ENCODE measurements at regions not wholly inside any gene's neighbourhood (a gene's known extent, or its start where the extent isn't known, plus 50 kb on each side); places are given as distances from the start of the nearest gene placed in this dataset.

DNA sequence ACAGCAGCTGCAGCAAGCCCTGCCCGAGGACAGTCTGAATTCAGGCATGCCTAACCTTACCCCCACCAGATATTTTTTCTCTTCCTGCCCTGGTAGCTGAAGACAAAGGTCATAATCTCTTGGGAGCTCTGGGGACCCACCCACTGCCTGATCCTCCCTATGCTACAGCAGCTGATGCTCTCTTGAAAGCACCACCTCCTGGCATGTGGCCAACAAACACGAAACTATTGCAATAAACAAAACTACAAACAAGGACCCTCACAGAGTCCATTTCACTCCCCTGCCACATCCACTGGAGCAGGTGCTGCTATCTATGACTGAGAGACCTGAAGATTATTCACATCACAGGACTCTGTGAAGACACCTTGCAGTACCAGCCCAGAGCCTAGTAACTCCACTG is 238.5 kb upstream of the HS3ST5 start:
- Histone ChIP-seq H3F3A (ENCODE audit: insufficient read depth, low read length) (no peaks in the 10 kb centered on the region), H3K4me3 (ENCODE audit: low read depth, low read length, poor library complexity, severe bottlenecking) (no peak overlapping the region), H3K27me3 (ENCODE audit: insufficient read depth, low read length) (no peaks in the 10 kb centered on the region), H3K4me2 (ENCODE audit: low read length) (no peak overlapping the region), H3K9ac (ENCODE audit: low read length) (no peak overlapping the region), H3K9me2 (ENCODE audit: low read depth, low read length) (no peaks in the 10 kb centered on the region), H3K36me3 (ENCODE audit: insufficient read depth, low read length) (no peaks in the 10 kb centered on the region), H4K20me1 (ENCODE audit: insufficient read depth, low read length) (no peaks in the 10 kb centered on the region), H2AFZ (ENCODE audit: low read length) (no peak overlapping the region), H3K9me3 (ENCODE audit: low read length) (no peaks in the 10 kb centered on the region), H3K79me2 (ENCODE audit: insufficient read depth, low read length) (no peaks in the 10 kb centered on the region), H3K27ac (ENCODE audit: low read depth, low read length, poor library complexity, severe bottlenecking) (no peak overlapping the region), H3K4me1 (ENCODE audit: insufficient read depth, low read length, severe bottlenecking) (no peaks in the 10 kb centered on the region)
- no peak for TF ChIP-seq EZH2 (IDR thresholded peaks at IDR 0.05; ENCODE audit: borderline replicate concordance, low read length)
- TF ChIP-seq, protein P1, sequence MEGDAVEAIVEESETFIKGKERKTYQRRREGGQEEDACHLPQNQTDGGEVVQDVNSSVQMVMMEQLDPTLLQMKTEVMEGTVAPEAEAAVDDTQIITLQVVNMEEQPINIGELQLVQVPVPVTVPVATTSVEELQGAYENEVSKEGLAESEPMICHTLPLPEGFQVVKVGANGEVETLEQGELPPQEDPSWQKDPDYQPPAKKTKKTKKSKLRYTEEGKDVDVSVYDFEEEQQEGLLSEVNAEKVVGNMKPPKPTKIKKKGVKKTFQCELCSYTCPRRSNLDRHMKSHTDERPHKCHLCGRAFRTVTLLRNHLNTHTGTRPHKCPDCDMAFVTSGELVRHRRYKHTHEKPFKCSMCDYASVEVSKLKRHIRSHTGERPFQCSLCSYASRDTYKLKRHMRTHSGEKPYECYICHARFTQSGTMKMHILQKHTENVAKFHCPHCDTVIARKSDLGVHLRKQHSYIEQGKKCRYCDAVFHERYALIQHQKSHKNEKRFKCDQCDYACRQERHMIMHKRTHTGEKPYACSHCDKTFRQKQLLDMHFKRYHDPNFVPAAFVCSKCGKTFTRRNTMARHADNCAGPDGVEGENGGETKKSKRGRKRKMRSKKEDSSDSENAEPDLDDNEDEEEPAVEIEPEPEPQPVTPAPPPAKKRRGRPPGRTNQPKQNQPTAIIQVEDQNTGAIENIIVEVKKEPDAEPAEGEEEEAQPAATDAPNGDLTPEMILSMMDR (IDR thresholded peaks at IDR 0.05; ENCODE audit: low read length), result no peak

DNA sequence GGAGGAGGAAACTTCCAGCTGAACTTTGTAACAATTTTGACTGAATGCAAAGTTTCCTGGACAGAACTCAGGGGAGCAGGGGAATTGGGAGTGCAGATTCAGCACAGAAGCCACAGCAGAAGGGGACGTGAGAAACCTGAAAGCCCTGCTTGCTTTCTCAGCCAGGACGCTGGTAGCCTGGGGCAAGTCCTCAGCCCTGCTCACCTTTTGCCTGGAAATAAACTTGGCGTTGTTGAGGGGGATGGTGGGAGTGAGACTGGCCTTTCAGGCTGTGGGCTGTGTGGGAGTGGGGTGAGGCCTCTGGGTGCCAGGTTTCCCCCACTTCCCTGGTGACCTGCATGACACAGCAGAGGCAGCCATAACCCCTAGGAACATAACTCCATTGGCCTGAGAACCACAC is 238.1 kb upstream of the HS3ST5 start:
- Histone ChIP-seq H3K79me2 (ENCODE audit: insufficient read depth, low read length) (no peaks in the 10 kb centered on the region), H3K9me2 (ENCODE audit: low read depth, low read length) (no peaks in the 10 kb centered on the region), H3F3A (ENCODE audit: insufficient read depth, low read length) (no peaks in the 10 kb centered on the region), H3K9me3 (ENCODE audit: low read length) (no peaks in the 10 kb centered on the region), H3K9ac (ENCODE audit: low read length) (no peak overlapping the region), H3K36me3 (ENCODE audit: insufficient read depth, low read length) (no peaks in the 10 kb centered on the region), H2AFZ (ENCODE audit: low read length) (no peak overlapping the region), H3K27ac (ENCODE audit: low read depth, low read length, poor library complexity, severe bottlenecking) (no peak overlapping the region), H3K4me2 (ENCODE audit: low read length) (no peak overlapping the region), H3K27me3 (ENCODE audit: insufficient read depth, low read length) (no peaks in the 10 kb centered on the region), H4K20me1 (ENCODE audit: insufficient read depth, low read length) (no peaks in the 10 kb centered on the region), H3K4me1 (ENCODE audit: insufficient read depth, low read length, severe bottlenecking) (no peaks in the 10 kb centered on the region), H3K4me3 (ENCODE audit: low read depth, low read length, poor library complexity, severe bottlenecking) (no peak overlapping the region)
- TF ChIP-seq EZH2 (IDR thresholded peaks at IDR 0.05; ENCODE audit: borderline replicate concordance, low read length), result no peak

DNA sequence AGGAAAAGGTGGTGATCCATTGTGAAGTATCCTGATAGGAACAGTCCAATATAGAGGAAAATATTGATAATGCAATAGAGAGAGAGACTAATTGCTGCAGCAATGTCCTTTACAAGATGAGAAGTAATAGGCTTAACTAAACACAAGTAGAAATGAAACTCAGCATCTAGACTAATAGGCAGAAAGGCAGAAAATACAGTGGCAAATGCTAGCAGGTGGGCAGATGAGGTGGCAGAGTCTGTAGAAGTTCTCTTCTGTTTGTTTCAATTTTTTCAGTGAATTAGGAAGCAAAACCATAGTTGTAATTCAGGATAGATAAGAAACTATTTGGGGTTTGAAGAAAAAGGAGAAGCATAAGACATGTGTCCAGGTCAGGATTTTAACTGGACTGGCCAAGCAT is 236.7 kb upstream of the HS3ST5 start:
- Histone ChIP-seq H3K27me3 (ENCODE audit: insufficient read depth, low read length) (no peaks in the 10 kb centered on the region), H3K9me3 (ENCODE audit: low read length) (no peaks in the 10 kb centered on the region), H3K4me3 (ENCODE audit: low read depth, low read length, poor library complexity, severe bottlenecking) (no peak overlapping the region), H3K36me3 (ENCODE audit: insufficient read depth, low read length) (no peaks in the 10 kb centered on the region), H3K9ac (ENCODE audit: low read length) (no peak overlapping the region), H2AFZ (ENCODE audit: low read length) (no peak overlapping the region), H4K20me1 (ENCODE audit: insufficient read depth, low read length) (no peaks in the 10 kb centered on the region), H3K79me2 (ENCODE audit: insufficient read depth, low read length) (no peaks in the 10 kb centered on the region), H3K4me1 (ENCODE audit: insufficient read depth, low read length, severe bottlenecking) (no peaks in the 10 kb centered on the region), H3K27ac (ENCODE audit: low read depth, low read length, poor library complexity, severe bottlenecking) (no peak overlapping the region), H3K4me2 (ENCODE audit: low read length) (no peak overlapping the region), H3F3A (ENCODE audit: insufficient read depth, low read length) (no peaks in the 10 kb centered on the region), H3K9me2 (ENCODE audit: low read depth, low read length) (no peaks in the 10 kb centered on the region)
- TF ChIP-seq, protein P1 (IDR thresholded peaks at IDR 0.05; ENCODE audit: low read length), result no peak
- no peak for TF ChIP-seq EZH2 (IDR thresholded peaks at IDR 0.05; ENCODE audit: borderline replicate concordance, low read length)

DNA sequence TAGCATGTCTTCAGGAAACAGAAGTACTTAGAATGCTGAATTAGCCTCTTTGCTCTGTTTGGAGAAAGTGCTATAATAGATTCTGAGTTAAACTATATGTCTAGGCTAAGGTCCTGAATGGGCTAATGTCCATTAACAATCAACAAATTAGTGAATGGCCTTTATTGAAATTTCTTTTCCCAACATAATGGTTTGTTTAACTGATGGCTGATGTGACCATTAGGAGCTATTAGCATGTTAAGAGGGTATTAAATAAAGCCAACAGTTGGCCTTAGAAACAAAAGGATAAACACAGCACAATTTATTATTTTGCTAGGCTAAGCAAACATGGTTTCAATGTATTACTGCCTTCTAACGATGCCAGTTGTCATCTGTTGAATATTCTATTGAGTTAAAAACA is 234.3 kb upstream of the HS3ST5 start:
- H3K27me3 ChIP-seq (ENCODE audit: insufficient read depth, low read length), result no peaks in the 10 kb centered on the region
- no peak overlapping the region for H3K4me2 ChIP-seq (ENCODE audit: low read length)
- no peaks in the 10 kb centered on the region for H4K20me1 ChIP-seq (ENCODE audit: insufficient read depth, low read length)
- no peak overlapping the region for H3K4me3 ChIP-seq (ENCODE audit: low read depth, low read length, poor library complexity, severe bottlenecking)
- H3K79me2 ChIP-seq (ENCODE audit: insufficient read depth, low read length), result no peaks in the 10 kb centered on the region
- TF ChIP-seq, protein P1 (IDR thresholded peaks at IDR 0.05; ENCODE audit: low read length), result no peak
- TF ChIP-seq EZH2 (IDR thresholded peaks at IDR 0.05; ENCODE audit: borderline replicate concordance, low read length), result no peak
- no peaks in the 10 kb centered on the region for H3K4me1 ChIP-seq (ENCODE audit: insufficient read depth, low read length, severe bottlenecking)
- H3K9ac ChIP-seq (ENCODE audit: low read length), result no peak overlapping the region
- no peak overlapping the region for H2AFZ ChIP-seq (ENCODE audit: low read length)
- no peaks in the 10 kb centered on the region for H3K36me3 ChIP-seq (ENCODE audit: insufficient read depth, low read length)
- H3K27ac ChIP-seq (ENCODE audit: low read depth, low read length, poor library complexity, severe bottlenecking), result no peak overlapping the region
- H3F3A ChIP-seq (ENCODE audit: insufficient read depth, low read length), result no peaks in the 10 kb centered on the region
- H3K9me3 ChIP-seq (ENCODE audit: low read length), result no peaks in the 10 kb centered on the region
- no peaks in the 10 kb centered on the region for H3K9me2 ChIP-seq (ENCODE audit: low read depth, low read length)

All from OCI-LY1 (cell line).